ENCODE measurements at regions not wholly inside any gene's neighbourhood (a gene's known extent, or its start where the extent isn't known, plus 50 kb on each side); places are given as distances from the start of the nearest gene placed in this dataset.

DNA sequence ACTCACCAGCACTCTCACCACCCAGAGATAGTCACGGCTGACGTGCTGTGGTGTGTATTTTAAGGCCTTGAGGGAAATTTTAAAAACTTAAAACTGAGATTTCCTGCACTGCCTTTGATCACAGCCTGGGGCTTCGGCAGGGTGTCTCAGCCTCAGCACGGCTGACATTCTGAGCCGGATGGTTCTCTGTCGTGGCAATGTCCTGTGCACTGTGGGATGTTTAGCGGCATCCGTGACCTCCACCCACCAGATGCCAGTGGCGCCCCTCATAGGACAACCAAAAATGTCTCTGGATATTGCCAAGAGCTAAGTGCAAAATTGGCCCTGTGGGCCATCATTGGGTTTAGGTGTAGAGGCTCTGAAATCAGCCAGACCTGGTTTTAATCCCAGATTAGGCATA, 142.2 kb upstream of the KCNG1 start:
- Mint-ChIP-seq H3K27ac (no peak overlapping the region), H3K4me3 (no peak overlapping the region), H3K9me3 (no peaks in the 10 kb centered on the region), H3K4me1 (ENCODE audit: low read depth) (peaks cover 2% of the 10 kb centered on the region), H3K36me3 (ENCODE audit: low read depth) (no peaks in the 10 kb centered on the region), H3K27me3 (ENCODE audit: low read depth) (peaks cover 7% of the 10 kb centered on the region)

DNA sequence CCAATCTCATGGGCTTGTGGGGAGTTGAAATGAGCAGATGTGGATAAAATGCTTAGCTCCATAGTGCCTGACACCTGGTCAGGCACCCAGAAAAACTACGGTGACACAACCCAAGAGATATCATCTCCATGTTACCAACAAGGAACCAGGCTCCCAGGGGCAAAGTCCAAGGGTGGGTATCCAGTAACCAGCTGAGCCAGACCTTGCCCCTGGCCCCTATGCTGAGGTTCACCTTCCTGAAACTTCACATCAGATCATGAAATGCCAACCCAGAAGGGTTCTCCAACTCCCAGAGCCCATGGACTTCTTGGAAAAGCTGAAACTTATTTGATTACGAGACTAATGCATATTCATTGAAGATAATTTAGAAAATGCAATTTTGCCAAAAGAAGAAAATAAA, 141.8 kb upstream of the KCNG1 start:
- no peak overlapping the region for H3K27ac Mint-ChIP-seq
- H3K36me3 Mint-ChIP-seq (ENCODE audit: low read depth) = no peaks in the 10 kb centered on the region
- H3K27me3 Mint-ChIP-seq (ENCODE audit: low read depth) = peaks cover 7% of the 10 kb centered on the region
- H3K9me3 Mint-ChIP-seq = no peaks in the 10 kb centered on the region
- peaks cover 2% of the 10 kb centered on the region for H3K4me1 Mint-ChIP-seq (ENCODE audit: low read depth)
- no peak overlapping the region for H3K4me3 Mint-ChIP-seq

DNA sequence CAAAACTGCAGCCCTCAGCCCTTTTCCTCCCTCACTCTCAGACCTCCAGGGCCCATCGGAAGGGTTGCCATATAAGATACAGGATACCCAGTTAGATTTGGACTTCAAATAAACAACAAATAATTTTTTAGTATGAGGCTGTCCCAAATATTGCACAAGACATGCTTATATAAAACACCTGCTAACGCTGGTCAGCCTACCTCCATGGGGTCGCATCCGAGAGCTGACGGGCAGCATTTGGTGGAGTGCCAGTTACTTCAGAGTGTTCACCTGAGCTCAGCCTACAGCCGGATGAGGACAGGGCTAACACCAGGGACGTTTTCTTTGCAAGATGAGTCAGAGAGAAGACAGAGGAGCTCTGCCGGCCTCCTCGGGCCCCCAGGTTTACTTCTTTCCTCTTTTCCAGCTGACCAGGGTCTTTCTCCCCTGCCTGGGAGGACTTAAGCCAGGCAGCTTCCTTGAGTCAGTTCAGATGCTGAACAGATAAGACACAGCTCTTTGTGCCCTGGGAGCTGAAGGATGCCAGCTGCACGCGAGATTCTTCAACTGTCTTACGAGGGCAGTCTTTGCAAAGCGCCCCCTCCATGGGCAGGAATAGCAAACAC, 141.2 kb upstream of the KCNG1 start:
- no peaks in the 10 kb centered on the region for H3K36me3 Mint-ChIP-seq (ENCODE audit: low read depth)
- H3K4me3 Mint-ChIP-seq = no peak overlapping the region
- H3K27ac Mint-ChIP-seq = no peak overlapping the region
- no peaks in the 10 kb centered on the region for H3K9me3 Mint-ChIP-seq
- H3K27me3 Mint-ChIP-seq (ENCODE audit: low read depth) = peaks cover 7% of the 10 kb centered on the region
- peaks cover 2% of the 10 kb centered on the region for H3K4me1 Mint-ChIP-seq (ENCODE audit: low read depth)

DNA sequence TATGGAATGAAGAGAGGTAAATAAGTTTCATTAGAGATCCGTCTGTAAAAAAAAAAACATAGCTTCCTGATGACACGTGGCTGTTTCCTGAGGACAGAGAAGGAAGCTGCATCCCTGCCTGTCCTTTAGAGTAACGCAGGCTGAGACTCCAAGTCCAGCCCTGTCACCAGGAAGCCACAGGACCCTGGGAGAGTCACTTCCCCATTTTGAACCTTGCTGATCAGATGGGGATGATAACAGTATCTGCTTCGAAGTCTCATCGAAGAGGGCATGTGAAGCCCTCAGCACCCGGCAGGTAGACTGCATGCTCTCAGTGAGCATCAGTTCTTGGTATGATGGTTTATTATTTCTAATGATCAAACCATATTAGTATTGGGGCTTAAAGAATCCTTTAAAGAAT, 139.1 kb upstream of the KCNG1 start:
- Mint-ChIP-seq H3K9me3 (no peaks in the 10 kb centered on the region), H3K4me3 (no peak overlapping the region), H3K27ac (no peak overlapping the region), H3K27me3 (ENCODE audit: low read depth) (peaks cover 11% of the 10 kb centered on the region), H3K36me3 (ENCODE audit: low read depth) (no peaks in the 10 kb centered on the region), H3K4me1 (ENCODE audit: low read depth) (no peaks in the 10 kb centered on the region)

DNA sequence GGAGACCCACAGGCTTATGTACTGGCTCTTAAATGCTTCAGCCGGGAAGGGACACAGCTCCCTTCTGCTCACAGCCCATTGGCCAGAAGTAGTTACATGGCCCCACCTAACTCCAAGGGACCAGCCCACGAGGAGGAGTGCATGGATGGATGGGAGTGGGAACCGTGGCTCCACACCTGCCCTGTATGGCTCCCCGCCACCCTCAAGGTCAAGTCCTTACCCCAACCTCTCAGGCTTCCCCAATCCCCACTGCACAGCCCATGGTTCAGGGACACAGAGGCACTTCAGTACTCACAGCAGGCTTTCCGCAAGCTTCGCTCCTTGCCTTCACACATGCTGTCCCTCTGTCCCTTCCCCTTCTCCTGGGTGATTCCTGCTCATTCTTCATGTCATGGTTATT, 137.9 kb upstream of the KCNG1 start:
- H3K4me3 Mint-ChIP-seq = no peak overlapping the region
- no peaks in the 10 kb centered on the region for H3K36me3 Mint-ChIP-seq (ENCODE audit: low read depth)
- no peak overlapping the region for H3K27ac Mint-ChIP-seq
- no peaks in the 10 kb centered on the region for H3K9me3 Mint-ChIP-seq
- peaks cover 13% of the 10 kb centered on the region for H3K27me3 Mint-ChIP-seq (ENCODE audit: low read depth)
- no peaks in the 10 kb centered on the region for H3K4me1 Mint-ChIP-seq (ENCODE audit: low read depth)

DNA sequence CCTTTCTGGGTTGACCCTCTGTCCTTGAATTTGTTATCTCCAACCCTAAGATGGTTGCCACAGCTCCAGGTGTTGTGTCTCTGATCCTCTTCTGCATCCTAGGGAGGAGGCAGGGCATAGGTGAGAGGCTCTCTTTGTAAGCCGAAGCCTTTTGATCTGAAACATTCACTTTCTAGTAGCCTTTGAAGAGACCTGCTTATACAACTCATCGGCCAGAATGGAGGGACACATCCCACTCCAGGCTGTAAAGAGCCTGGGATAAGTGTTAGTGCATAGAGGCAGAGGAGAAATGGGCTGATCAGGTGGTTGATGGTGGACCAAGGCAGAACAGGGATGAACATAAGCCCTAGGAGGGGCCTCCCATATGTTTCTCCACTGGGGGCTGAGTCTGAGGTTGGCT, 137.1 kb upstream of the KCNG1 start:
- Mint-ChIP-seq H3K9me3 (no peaks in the 10 kb centered on the region), H3K4me1 (ENCODE audit: low read depth) (no peaks in the 10 kb centered on the region), H3K27ac (no peak overlapping the region), H3K27me3 (ENCODE audit: low read depth) (peaks cover 16% of the 10 kb centered on the region), H3K4me3 (no peak overlapping the region), H3K36me3 (ENCODE audit: low read depth) (no peaks in the 10 kb centered on the region)

DNA sequence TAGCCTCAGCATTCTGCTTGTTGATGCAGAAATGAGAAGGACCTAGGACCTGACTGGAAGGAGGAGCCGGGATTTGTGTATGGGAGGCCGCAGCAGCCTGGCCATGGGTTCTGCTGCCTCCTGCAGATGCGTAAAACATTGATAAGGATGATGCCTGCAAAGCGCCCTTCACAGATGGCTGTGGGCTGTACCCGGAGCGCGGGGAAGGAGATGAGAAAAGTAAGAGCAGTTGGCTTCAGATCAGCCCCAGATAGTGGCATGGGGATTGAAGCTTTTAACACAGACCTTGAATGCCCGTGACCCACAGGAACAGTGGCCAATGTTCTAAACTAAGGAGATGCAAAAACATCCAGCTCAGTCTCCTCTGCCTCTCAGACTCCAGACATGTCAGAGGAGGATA, 136.4 kb upstream of the KCNG1 start:
- Mint-ChIP-seq H3K27me3 (ENCODE audit: low read depth) (peaks cover 16% of the 10 kb centered on the region), H3K4me1 (ENCODE audit: low read depth) (no peaks in the 10 kb centered on the region), H3K36me3 (ENCODE audit: low read depth) (no peaks in the 10 kb centered on the region), H3K9me3 (no peaks in the 10 kb centered on the region), H3K27ac (no peak overlapping the region), H3K4me3 (no peak overlapping the region)

DNA sequence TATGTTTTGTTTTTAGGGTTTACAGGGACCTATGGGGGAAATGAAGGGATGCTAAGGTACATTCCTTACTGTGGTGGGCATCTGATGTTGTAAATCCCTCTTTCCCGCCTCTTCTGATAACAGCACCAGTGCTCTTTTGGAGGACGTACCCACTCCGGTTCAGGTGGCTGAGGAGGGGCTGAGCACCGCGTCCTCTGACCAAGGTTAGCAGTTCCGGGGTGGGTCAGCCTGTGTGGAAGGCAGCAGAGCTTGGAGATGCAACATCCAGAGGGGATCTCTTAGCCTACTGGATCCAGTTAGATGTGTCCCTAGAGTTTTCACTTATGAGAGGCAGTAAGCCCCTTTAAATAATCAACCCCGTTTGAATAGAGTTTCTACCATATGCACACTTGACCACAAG, 135.3 kb upstream of the KCNG1 start:
- H3K36me3 Mint-ChIP-seq (ENCODE audit: low read depth) = no peaks in the 10 kb centered on the region
- peaks cover 22% of the 10 kb centered on the region for H3K27me3 Mint-ChIP-seq (ENCODE audit: low read depth)
- no peaks in the 10 kb centered on the region for H3K9me3 Mint-ChIP-seq
- no peak overlapping the region for H3K27ac Mint-ChIP-seq
- H3K4me1 Mint-ChIP-seq (ENCODE audit: low read depth) = no peaks in the 10 kb centered on the region
- H3K4me3 Mint-ChIP-seq = no peak overlapping the region

DNA sequence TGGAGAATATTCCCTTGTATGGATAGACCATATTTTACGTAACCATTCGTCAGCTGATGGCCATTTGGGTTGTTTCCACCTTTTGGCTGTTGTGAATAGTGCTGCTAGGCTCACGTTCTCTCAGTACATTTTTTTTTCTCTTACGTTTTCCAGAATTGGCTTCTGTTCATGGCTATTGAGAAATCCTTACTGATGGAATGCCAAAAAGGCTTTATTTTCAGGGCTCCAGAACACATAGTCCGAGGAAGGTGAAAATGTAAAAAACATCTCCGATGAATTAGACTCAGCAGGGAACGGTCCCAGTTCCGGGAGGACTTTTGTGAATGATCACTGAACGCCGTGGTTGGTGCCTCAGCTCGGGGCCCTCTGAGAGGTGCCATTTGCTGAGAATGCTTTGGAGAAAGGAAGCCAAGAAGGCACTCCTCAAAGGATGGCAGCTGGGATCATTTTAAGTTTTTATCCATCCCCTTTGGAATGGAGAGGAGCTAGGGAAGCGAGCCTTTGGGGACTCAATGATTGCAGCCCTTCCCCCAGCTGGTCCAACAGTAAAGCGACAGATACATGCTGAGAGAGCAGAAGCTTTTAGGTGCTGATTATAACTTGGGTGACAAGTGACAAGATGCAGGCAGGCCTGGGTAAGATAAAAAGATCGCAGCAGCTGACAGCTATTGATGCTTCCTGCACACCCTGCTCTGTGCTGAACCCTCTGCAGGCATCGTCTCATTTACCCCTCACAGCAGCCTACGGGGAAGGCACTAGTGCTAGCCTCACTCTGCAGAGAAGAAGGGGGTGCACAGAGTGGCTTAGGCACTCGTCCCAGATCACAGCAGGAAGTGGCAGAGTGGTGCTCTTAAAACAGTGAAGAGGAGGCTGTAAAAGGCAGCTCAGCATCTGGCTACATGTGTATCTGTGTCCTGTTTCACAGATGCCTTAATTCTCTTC, 133.4 kb upstream of the KCNG1 start:
- no peaks in the 10 kb centered on the region for H3K4me1 Mint-ChIP-seq (ENCODE audit: low read depth)
- H3K9me3 Mint-ChIP-seq = no peaks in the 10 kb centered on the region
- H3K27me3 Mint-ChIP-seq (ENCODE audit: low read depth) = peaks cover 16% of the 10 kb centered on the region
- H3K36me3 Mint-ChIP-seq (ENCODE audit: low read depth) = no peaks in the 10 kb centered on the region
- H3K27ac Mint-ChIP-seq = no peak overlapping the region
- H3K4me3 Mint-ChIP-seq = no peak overlapping the region

DNA sequence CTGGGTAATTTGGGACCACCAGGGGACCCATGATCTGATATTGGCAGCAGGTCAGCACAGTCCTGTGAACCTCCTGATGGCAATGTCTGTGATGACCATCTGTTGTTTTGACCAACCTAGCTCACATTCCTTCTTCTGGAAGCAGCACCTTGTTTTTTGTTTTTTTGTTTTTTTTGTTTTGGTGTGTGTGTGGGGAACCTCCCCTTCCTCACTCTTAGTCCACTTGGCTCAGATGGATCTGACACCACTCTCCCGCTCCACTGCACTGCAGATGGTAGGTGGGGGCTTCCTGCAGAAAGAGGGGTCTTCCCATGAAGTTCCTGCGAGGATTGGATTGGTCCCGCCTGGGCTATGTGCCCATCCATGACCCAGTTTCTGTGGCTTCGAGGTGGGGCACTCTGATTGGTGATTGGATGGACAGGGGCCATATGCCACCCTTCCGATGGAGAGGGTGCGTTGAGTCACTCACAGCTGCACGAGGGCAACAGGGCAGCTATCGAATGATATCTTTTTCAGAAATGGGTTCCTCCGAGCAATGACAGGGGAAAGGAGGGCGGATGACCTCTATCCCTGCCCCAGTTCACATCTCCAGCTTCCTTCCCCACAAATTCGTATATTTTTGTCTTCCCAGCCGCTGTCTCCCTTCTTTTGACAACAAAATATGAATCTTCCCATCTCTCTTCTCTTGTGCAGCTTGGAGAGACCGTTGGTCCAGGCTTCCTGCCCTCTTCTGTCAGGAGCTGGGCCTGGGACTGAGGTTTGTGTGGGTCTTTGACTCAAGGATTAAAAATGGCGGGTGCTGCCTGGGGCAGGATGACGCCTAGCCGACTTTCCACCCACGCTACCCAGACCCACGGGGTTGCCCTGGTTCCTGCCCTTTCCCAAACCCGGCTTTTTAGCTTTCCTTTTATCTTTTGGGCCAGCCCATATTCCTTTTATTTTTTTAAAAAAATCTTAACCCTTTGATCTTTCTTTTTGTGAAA, 132.1 kb upstream of the KCNG1 start:
- H3K27me3 Mint-ChIP-seq (ENCODE audit: low read depth) = peaks cover 15% of the 10 kb centered on the region
- H3K9me3 Mint-ChIP-seq = no peaks in the 10 kb centered on the region
- no peak overlapping the region for H3K27ac Mint-ChIP-seq
- H3K36me3 Mint-ChIP-seq (ENCODE audit: low read depth) = no peaks in the 10 kb centered on the region
- no peaks in the 10 kb centered on the region for H3K4me1 Mint-ChIP-seq (ENCODE audit: low read depth)
- no peak overlapping the region for H3K4me3 Mint-ChIP-seq

DNA sequence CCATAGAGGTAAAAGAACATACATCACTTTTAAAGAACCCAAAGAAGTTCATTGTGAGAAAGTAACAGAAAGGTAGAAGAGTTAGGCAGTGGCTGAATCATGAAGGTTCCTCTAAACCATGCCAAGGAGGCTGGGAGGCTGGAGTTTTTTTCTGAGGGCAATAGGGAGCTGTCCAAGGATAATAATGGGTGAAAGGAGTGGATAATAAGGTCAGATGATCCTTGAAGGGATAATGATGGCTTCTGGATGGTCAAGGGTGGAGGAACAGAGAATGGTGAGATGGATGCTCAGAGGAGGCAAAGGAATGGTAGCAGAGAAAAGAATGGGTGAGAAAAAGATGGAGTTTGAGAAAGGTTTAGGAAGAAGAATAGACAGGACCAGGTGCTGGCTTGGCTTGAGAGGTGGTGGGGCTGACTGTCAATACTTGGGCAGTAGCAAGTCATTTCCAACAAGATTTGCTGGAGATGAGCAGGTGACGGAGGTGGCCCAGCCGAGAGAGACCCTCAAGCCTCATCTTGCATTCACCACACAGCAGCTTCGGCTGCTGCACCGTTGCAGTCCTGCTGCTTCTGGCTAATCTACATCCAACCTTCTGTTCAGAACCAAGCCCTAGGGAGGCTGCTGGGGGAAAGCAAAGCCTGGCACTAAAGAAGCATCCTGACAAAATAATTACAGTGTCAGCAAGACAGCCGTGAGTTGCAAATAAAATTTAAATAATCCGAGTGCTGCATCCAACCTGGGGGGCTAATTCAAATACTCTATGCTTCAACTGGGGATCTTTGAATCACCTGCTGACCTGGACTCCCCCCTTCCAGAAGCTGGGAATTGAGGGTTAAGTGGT, 131.2 kb upstream of the KCNG1 start:
- peaks cover 15% of the 10 kb centered on the region for H3K27me3 Mint-ChIP-seq (ENCODE audit: low read depth)
- no peak overlapping the region for H3K4me3 Mint-ChIP-seq
- H3K4me1 Mint-ChIP-seq (ENCODE audit: low read depth) = no peaks in the 10 kb centered on the region
- H3K36me3 Mint-ChIP-seq (ENCODE audit: low read depth) = no peaks in the 10 kb centered on the region
- no peak overlapping the region for H3K27ac Mint-ChIP-seq
- H3K9me3 Mint-ChIP-seq = no peaks in the 10 kb centered on the region

DNA sequence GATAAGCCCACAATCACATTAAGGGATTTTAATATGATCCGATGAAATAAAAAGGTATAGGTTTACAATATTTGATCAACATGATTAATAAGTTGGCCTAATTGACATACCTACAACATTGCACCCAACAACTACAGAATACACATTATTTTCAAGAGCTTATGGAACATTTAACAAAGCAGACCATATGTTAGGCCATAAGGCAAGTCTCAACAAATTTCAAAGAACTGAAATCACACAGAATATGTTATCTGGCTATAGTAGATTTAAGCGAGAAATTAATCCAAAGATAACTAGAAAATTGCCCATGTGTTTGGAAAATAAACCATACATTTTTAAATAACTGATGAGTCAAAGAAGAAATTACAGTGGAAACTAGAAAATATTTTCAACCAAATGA, 126.0 kb upstream of the KCNG1 start:
- Mint-ChIP-seq H3K9me3 (peaks cover 4% of the 10 kb centered on the region), H3K4me3 (no peak overlapping the region), H3K27ac (no peak overlapping the region), H3K4me1 (ENCODE audit: low read depth) (no peaks in the 10 kb centered on the region), H3K27me3 (ENCODE audit: low read depth) (peaks cover 14% of the 10 kb centered on the region), H3K36me3 (ENCODE audit: low read depth) (no peaks in the 10 kb centered on the region)

DNA sequence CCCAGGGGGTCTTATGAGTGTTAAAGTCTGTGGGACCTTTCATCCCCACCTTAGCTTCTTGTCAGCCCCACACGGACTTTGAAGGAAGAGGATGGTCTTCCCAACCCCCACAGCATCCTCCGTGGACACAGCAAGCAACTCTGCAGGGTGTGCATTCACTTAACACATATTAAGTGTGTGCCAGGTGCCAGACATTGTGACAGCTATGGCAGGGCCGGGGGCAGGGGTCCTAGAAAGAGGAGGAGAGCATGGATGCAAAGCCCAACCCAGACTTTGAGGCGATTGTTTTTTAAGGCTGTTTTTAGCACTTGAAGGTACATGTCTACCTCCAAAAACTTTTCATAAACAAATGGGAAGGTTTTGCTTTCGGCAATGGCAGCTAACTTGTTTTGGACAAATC, 121.6 kb upstream of the KCNG1 start:
- Mint-ChIP-seq H3K4me3 (no peak overlapping the region), H3K27ac (no peak overlapping the region), H3K4me1 (ENCODE audit: low read depth) (no peaks in the 10 kb centered on the region), H3K36me3 (ENCODE audit: low read depth) (no peaks in the 10 kb centered on the region), H3K9me3 (peaks cover 4% of the 10 kb centered on the region), H3K27me3 (ENCODE audit: low read depth) (peaks cover 13% of the 10 kb centered on the region)

DNA sequence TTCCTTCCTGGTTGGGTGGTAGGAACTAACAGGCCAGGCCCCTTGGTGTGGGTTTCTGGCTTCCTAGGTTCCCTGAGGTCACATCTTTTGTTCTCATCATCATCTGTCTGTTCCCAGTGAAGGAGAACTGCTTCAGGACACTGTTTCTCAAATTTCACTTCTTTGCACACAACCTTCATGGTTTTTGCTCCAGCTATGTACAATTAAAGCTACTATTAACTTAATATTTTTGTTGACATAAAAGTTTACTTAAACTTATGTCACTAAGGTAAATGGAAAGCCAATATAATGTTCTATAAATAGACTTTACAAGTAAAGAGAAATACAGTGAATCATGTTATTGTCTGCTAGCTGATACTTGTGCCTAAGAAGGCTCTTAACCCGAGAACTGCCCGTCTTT, 120.7 kb upstream of the KCNG1 start:
- Mint-ChIP-seq H3K36me3 (ENCODE audit: low read depth) (no peaks in the 10 kb centered on the region), H3K4me3 (no peak overlapping the region), H3K9me3 (peaks cover 4% of the 10 kb centered on the region), H3K27me3 (ENCODE audit: low read depth) (peaks cover 15% of the 10 kb centered on the region), H3K27ac (no peak overlapping the region), H3K4me1 (ENCODE audit: low read depth) (no peaks in the 10 kb centered on the region)

Data from T-helper 1 cell treated with Interleukin-12 subunit alpha and Interleukin-12 subunit beta and Interleukin-4 antibody, amounts not matched to agents 30 μg/mL and 1 μg/mL, for 36 hours (primary cell).